GM23338 (cell line): ENCODE measurements at regions not wholly inside any gene's neighbourhood (a gene's known extent, or its start where the extent isn't known, plus 50 kb on each side); places are given as distances from the start of the nearest gene placed in this dataset.

ENCODE experiments used
- EZH2phosphoT487 ChIP-seq: fragments of 200-600 bp; sonication (generic); IDR thresholded peaks from one replicate; pipeline ENCODE4 v1.8.1; 2018; ENCODE audit warnings: antibody characterized with exemption; ENCODE audit not compliant: unreplicated experiment
- POLR2AphosphoS5 ChIP-seq: IDR thresholded peaks from 2 replicates; pipeline ENCODE4 v1.6.1; 2016; ENCODE audit warnings: antibody characterized with exemption, low read depth
- STAT1 ChIP-seq: IDR thresholded peaks from one replicate; pipeline ENCODE4 v1.6.1; 2016; ENCODE audit warnings: antibody characterized with exemption; ENCODE audit not compliant: unreplicated experiment
- TF ChIP-seq, protein P1 (sequence below), 2 experiments: fragments of 200-600 bp in 1 of 2; sonication (generic) in 1 of 2; conservative IDR thresholded peaks; 2 replicates each; pipeline versions ENCODE4 v1.5.1 to v1.6.1; 2016 to 2017; ENCODE audit warnings: antibody characterized with exemption in 2 of 2, low read depth in 2 of 2, mild to moderate bottlenecking in 2 of 2, moderate library complexity in 1 of 2
- TF ChIP-seq, protein P2 (sequence below): IDR thresholded peaks from one replicate; pipeline ENCODE4 v1.6.1; 2018; ENCODE audit warnings: antibody characterized with exemption; ENCODE audit not compliant: unreplicated experiment

DNA sequence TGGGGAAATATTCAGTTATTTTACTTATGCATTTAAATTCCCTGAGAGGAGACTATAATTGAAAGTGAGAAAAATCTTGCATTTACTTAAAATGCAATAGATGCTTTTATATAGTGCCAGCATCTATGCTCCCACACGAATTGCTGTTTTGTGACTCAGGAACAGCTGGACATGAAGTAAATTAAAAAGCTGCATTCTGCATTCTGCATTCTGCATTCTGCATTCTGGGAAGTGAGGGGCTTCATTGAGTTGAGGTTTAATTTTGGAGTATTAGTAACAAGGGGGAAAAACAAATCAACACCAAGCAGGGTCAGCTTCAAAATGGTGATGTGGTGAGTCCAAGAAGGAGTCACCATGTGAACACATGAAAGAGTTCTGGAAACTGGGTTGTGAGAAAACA, 101.2 kb downstream of the C12orf50 start:
- TF ChIP-seq, protein P1, sequence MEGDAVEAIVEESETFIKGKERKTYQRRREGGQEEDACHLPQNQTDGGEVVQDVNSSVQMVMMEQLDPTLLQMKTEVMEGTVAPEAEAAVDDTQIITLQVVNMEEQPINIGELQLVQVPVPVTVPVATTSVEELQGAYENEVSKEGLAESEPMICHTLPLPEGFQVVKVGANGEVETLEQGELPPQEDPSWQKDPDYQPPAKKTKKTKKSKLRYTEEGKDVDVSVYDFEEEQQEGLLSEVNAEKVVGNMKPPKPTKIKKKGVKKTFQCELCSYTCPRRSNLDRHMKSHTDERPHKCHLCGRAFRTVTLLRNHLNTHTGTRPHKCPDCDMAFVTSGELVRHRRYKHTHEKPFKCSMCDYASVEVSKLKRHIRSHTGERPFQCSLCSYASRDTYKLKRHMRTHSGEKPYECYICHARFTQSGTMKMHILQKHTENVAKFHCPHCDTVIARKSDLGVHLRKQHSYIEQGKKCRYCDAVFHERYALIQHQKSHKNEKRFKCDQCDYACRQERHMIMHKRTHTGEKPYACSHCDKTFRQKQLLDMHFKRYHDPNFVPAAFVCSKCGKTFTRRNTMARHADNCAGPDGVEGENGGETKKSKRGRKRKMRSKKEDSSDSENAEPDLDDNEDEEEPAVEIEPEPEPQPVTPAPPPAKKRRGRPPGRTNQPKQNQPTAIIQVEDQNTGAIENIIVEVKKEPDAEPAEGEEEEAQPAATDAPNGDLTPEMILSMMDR (conservative IDR thresholded peaks at IDR 0.05; ENCODE audit: low read depth in 2 of 2): no peak
- TF ChIP-seq POLR2AphosphoS5 (no peak), EZH2phosphoT487 (no peak), STAT1 (no peak)
- TF ChIP-seq, protein P2, sequence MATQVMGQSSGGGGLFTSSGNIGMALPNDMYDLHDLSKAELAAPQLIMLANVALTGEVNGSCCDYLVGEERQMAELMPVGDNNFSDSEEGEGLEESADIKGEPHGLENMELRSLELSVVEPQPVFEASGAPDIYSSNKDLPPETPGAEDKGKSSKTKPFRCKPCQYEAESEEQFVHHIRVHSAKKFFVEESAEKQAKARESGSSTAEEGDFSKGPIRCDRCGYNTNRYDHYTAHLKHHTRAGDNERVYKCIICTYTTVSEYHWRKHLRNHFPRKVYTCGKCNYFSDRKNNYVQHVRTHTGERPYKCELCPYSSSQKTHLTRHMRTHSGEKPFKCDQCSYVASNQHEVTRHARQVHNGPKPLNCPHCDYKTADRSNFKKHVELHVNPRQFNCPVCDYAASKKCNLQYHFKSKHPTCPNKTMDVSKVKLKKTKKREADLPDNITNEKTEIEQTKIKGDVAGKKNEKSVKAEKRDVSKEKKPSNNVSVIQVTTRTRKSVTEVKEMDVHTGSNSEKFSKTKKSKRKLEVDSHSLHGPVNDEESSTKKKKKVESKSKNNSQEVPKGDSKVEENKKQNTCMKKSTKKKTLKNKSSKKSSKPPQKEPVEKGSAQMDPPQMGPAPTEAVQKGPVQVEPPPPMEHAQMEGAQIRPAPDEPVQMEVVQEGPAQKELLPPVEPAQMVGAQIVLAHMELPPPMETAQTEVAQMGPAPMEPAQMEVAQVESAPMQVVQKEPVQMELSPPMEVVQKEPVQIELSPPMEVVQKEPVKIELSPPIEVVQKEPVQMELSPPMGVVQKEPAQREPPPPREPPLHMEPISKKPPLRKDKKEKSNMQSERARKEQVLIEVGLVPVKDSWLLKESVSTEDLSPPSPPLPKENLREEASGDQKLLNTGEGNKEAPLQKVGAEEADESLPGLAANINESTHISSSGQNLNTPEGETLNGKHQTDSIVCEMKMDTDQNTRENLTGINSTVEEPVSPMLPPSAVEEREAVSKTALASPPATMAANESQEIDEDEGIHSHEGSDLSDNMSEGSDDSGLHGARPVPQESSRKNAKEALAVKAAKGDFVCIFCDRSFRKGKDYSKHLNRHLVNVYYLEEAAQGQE: no peak
